Panc1 (cell line): ENCODE measurements at regions not wholly inside any gene's neighbourhood (a gene's known extent, or its start where the extent isn't known, plus 50 kb on each side); places are given as distances from the start of the nearest gene placed in this dataset.

Source experiments
- ATAC-seq: fragments of 200-7000 bp; cut with Tn5 transposase; 2 replicates; pipeline ENCODE4 v1.9.1; 2020; ENCODE audit warnings: mild to moderate bottlenecking, moderate library complexity
- BruUV-seq: library from RNA; stranded (reverse); fragments of 400-500 nt; replicated peaks from 2 replicates; lab custom pipeline; 2021; lab: Mats Ljungman, UMichigan
- CTCF ChIA-PET: fragments of 300-600 bp; sonication (Branson Sonifier 250); formaldehyde crosslinking; loops from one replicate; lab custom pipeline; 2022; ENCODE audit warnings: antibody characterized with exemption; lab: Charles Lee
- POLR2A ChIA-PET: fragments of 300-600 bp; sonication (Branson Sonifier 250); formaldehyde crosslinking; loops from one replicate; lab custom pipeline; 2022; ENCODE audit warnings: antibody characterized with exemption; lab: Charles Lee
- DNase-seq: peaks from one replicate; pipeline ENCODE4 v3.0.0-alpha.2; 2010; ENCODE audit warnings: low read depth, low spot score
- H3K27ac ChIP-seq: 2 replicates; pipeline ENCODE4 v1.5.1; 2011; ENCODE audit warnings: mild to moderate bottlenecking, low read length, inconsistent platforms
- H3K27me3 ChIP-seq: fragments of 200-500 bp; sonication (Bioruptor generic); 2 replicates; pipeline ENCODE4 v1.6.0; 2014; ENCODE audit warnings: low read length, inconsistent platforms; ENCODE audit not compliant: control insufficient read depth, insufficient read depth
- H3K36me3 ChIP-seq: fragments of 200-500 bp; sonication (Bioruptor generic); 2 replicates; pipeline ENCODE4 v1.5.1; 2014; ENCODE audit warnings: inconsistent platforms, mild to moderate bottlenecking, low read length, moderate library complexity; ENCODE audit not compliant: control insufficient read depth, insufficient read depth
- H3K4me1 ChIP-seq: 2 replicates; pipeline ENCODE4 v1.5.1; 2011; ENCODE audit warnings: inconsistent platforms, mild to moderate bottlenecking, low read length, moderate library complexity; ENCODE audit not compliant: control insufficient read depth, insufficient read depth
- H3K4me3 ChIP-seq, 2 experiments: 2 replicates each; pipeline ENCODE4 v1.5.1; 2011 to 2012; ENCODE audit warnings: low read depth in 2 of 2, low read length in 2 of 2, mild to moderate bottlenecking in 2 of 2, inconsistent platforms in 1 of 2, moderate library complexity in 1 of 2
- H3K9me3 ChIP-seq: fragments of 200-500 bp; sonication (Bioruptor generic); 2 replicates; pipeline ENCODE4 v1.5.1; 2014; ENCODE audit warnings: low read depth, mild to moderate bottlenecking, inconsistent platforms, low read length, moderate library complexity; ENCODE audit not compliant: control insufficient read depth, insufficient read depth
- POLR2AphosphoS5 ChIP-seq: IDR thresholded peaks from 2 replicates; pipeline ENCODE4 v1.6.1; 2012; ENCODE audit warnings: mild to moderate bottlenecking, low read depth, low read length, moderate library complexity
- REST ChIP-seq, 2 experiments: IDR thresholded peaks; 2 replicates each; pipeline ENCODE4 v1.6.1; 2011 to 2012; ENCODE audit warnings: low read depth in 2 of 2, control low read depth in 1 of 2, low read length in 1 of 2, mild to moderate bottlenecking in 1 of 2, moderate library complexity in 1 of 2; ENCODE audit not compliant: insufficient read depth in 1 of 2
- SIN3A ChIP-seq: IDR thresholded peaks from 2 replicates; pipeline ENCODE4 v1.6.1; 2012; ENCODE audit warnings: low read depth, mild to moderate bottlenecking, low read length, moderate library complexity, borderline replicate concordance; ENCODE audit not compliant: insufficient read depth
- TCF7L2 ChIP-seq: IDR thresholded peaks from 2 replicates; pipeline ENCODE4 v1.6.1; 2011; ENCODE audit warnings: mild to moderate bottlenecking, low read depth, low read length, inconsistent platforms
- in situ Hi-C: cut with HindIII; loops from 2 replicates; pipeline ENCODE4 v1.10.0; 2016; ENCODE audit warnings: low sequenced_read_pairs, low pct_unique_long_range_greater_than_20kb
- intact Hi-C: fragments of 100-400 bp; cut with micrococcal nuclease; formaldehyde crosslinking; loops from one replicate; pipeline ENCODE4 v1.10.0; 2022; ENCODE audit not compliant: unreplicated experiment
- TF ChIP-seq, protein P1 (sequence below): fragments of 450-650 bp; IDR thresholded peaks from 2 replicates; pipeline ENCODE4 v1.5.1; 2017; ENCODE audit warnings: mild to moderate bottlenecking

DNA sequence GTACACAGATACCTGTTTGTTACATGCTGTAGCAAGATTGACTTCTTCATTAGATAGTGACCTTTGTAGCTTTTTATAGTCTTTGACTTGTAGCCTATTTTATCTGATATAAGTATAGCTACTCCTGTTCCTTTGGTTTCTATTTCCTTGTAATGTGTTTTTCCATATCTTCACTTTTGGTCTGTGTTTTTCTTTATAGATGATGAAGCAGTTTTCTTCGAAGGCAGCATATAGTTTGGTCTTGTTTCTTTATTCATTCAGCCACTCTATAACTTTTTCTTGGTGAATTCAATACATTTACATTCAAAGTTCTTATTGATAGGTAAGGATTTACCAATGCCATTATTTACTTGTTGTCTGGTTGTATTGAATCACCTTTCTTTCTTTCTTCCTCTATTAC lies 1357.3 kb upstream of the EYS start:
- Histone ChIP-seq H3K4me1 (no peaks in the 10 kb centered on the region), H3K4me3 (no peak overlapping the region), H3K27me3 (no peaks in the 10 kb centered on the region), H3K9me3 (no peaks in the 10 kb centered on the region), H3K36me3 (no peaks in the 10 kb centered on the region), H3K27ac (no peak overlapping the region)
- DNase-seq (no peak), ATAC-seq (no peak)
- in situ Hi-C loops: no loop called here
- intact Hi-C loops: no loop called here
- BruUV-seq: no TSS peak
- TF ChIP-seq POLR2AphosphoS5 (no peak), REST (IDR thresholded peaks at IDR 0.05; ENCODE audit: insufficient read depth in 1 of 2, low read depth in 2 of 2, low read length in 1 of 2) (no peak), SIN3A (no peak), TCF7L2 (no peak)
- TF ChIP-seq, protein P1, sequence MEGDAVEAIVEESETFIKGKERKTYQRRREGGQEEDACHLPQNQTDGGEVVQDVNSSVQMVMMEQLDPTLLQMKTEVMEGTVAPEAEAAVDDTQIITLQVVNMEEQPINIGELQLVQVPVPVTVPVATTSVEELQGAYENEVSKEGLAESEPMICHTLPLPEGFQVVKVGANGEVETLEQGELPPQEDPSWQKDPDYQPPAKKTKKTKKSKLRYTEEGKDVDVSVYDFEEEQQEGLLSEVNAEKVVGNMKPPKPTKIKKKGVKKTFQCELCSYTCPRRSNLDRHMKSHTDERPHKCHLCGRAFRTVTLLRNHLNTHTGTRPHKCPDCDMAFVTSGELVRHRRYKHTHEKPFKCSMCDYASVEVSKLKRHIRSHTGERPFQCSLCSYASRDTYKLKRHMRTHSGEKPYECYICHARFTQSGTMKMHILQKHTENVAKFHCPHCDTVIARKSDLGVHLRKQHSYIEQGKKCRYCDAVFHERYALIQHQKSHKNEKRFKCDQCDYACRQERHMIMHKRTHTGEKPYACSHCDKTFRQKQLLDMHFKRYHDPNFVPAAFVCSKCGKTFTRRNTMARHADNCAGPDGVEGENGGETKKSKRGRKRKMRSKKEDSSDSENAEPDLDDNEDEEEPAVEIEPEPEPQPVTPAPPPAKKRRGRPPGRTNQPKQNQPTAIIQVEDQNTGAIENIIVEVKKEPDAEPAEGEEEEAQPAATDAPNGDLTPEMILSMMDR: no peak
- CTCF ChIA-PET: no interaction called here
- POLR2A ChIA-PET: no interaction called here

- Histone ChIP-seq H3K4me3 (no peak overlapping the region), H3K36me3 (no peaks in the 10 kb centered on the region), H3K27me3 (no peaks in the 10 kb centered on the region), H3K9me3 (no peaks in the 10 kb centered on the region), H3K27ac (no peak overlapping the region), H3K4me1 (no peaks in the 10 kb centered on the region)
- CTCF ChIA-PET: no interaction called here
- in situ Hi-C loops (no loop called here), intact Hi-C loops (no loop called here)
- DNase-seq (no peak), ATAC-seq (no peak)
- POLR2A ChIA-PET: no interaction called here
- TF ChIP-seq SIN3A: no peak
- TF ChIP-seq REST (IDR thresholded peaks at IDR 0.05; ENCODE audit: insufficient read depth in 1 of 2, low read depth in 2 of 2, low read length in 1 of 2): no peak
- TF ChIP-seq TCF7L2: no peak
- no peak for TF ChIP-seq POLR2AphosphoS5
- TF ChIP-seq, protein P1: no peak
- no TSS peak for BruUV-seq
Measured at GRCh38 chr6:67047996-67048395, 1341.0 kb upstream of the EYS start.
